Kidney tubule cell (primary cell): ENCODE measurements at regions not wholly inside any gene's neighbourhood (a gene's known extent, or its start where the extent isn't known, plus 50 kb on each side); places are given as distances from the start of the nearest gene placed in this dataset.

Experiments
- DNase-seq: peaks from one replicate; pipeline ENCODE4 v3.0.0-alpha.2; 2018; ENCODE audit warnings: low spot score

GRCh38 chr20:57970856-57971255 lies 257.6 kb downstream of the ANKRD60 start:
- DNase-seq: no peak

GRCh38 chr20:57970116-57970515 lies 258.3 kb downstream of the ANKRD60 start:
- no peak for DNase-seq

- DNase-seq: no peak
These were observed 258.3 kb upstream of the PMEPA1 start for GRCh38 chr20:57968120-57968519.

DNA sequence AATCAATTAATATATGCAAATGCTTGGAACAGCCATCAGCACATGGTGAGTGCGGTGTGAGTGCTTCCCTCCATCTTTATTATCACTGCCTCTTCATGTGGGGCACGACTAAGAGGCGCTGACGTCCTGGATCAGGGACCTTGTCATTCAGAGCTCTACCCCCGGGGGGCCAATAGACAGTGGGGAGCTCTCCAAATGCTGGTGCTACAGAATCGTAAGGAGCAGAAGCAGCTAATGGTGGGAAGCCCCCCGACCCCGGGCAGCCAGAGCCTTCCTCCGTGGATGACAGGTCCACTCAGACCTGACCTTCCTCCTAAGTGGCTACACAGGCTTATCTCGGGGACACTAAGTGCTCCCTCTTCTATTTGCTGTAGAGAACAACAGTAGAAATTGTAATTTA lies 257.5 kb upstream of the PMEPA1 start:
- no peak for DNase-seq

GRCh38 chr20:57966620-57967019 lies 256.8 kb upstream of the PMEPA1 start:
- DNase-seq: no peak

DNA sequence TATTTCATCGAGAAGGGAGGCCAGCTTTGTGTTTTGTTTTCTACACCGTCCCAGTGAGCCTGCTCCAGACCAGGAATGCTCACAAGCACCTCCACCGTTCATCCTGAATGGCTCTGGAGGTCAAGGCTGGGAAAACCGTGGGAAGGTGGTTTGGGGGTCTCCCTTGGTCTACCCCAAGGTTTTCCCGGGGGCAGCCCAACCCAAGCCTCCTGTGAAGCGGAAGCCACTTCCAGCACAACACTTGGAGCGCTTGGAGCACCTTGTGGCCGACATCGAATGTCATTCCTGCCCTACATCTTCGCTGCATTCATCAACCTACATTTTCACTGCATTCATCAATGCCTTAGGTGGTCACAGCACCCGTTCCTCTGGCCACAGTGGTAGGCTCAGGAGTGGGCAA lies 255.6 kb upstream of the PMEPA1 start:
- DNase-seq: no peak

- no peak for DNase-seq
These were observed 254.4 kb upstream of the PMEPA1 start for GRCh38 chr20:57964011-57964862.

GRCh38 chr20:57960803-57961575 lies 251.2 kb upstream of the PMEPA1 start:
- DNase-seq: no peak

GRCh38 chr20:57959589-57959988 lies 249.8 kb upstream of the PMEPA1 start:
- no peak for DNase-seq

DNA sequence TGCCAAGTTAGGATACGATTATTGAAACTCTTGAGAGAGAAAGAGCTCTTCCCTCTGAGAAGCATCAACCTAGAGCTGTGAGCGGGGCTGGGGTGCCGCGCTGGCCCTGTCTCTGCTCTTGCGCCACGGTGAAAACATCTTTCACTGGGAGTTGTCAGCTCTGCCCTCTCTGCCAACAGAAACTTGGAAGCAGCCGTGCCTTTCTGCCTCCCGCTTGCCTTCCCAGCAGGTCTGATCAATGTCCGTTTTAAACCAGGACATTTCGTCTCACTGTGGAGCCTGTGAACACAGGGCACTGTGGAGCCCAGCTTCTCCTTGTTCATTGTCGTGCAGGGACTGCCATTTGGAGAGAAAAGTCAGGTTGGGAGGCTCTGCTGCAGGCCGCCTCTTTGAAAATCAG lies 249.2 kb upstream of the PMEPA1 start:
- DNase-seq: no peak

- no peak for DNase-seq
These were observed 248.2 kb upstream of the PMEPA1 start for GRCh38 chr20:57958050-57958420.

- DNase-seq: peak; percentile 65
These were observed 247.7 kb upstream of the PMEPA1 start for GRCh38 chr20:57957411-57958049.

GRCh38 chr20:57953638-57954037 lies 243.8 kb upstream of the PMEPA1 start:
- DNase-seq: peak; percentile 30

DNA sequence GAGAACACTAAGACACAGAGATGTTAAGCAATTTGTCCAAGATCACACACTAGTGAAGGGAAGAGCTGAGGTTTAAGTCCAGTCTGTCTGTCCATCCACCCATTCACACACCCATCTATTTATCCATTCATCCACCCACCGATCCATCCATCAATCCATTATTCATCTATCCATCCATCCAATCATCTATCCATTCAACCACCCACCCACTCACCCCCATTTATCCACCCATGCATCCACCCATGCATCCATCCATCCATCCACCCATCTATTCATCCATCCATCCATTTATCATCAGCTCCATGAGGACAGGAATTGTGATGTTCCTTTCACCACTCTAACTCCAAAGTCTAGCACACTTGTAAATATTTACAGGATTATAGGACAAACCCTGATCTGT lies 242.3 kb upstream of the PMEPA1 start:
- no peak for DNase-seq

GRCh38 chr20:57951549-57951948 lies 241.7 kb upstream of the PMEPA1 start:
- DNase-seq: no peak

GRCh38 chr20:57950764-57951485 lies 241.1 kb upstream of the PMEPA1 start:
- DNase-seq: no peak

- no peak for DNase-seq
These were observed 238.6 kb upstream of the PMEPA1 start for GRCh38 chr20:57948180-57948955.

GRCh38 chr20:57947421-57948179 lies 237.8 kb upstream of the PMEPA1 start:
- DNase-seq: peak; percentile 73

- DNase-seq: no peak
These were observed 236.9 kb upstream of the PMEPA1 start for GRCh38 chr20:57946559-57947315.

GRCh38 chr20:57944988-57945387 lies 235.2 kb upstream of the PMEPA1 start:
- DNase-seq: no peak
